GM23248 (cell line): ENCODE measurements at regions not wholly inside any gene's neighbourhood (a gene's known extent, or its start where the extent isn't known, plus 50 kb on each side); places are given as distances from the start of the nearest gene placed in this dataset.

ENCODE experiments used
- DNase-seq: peaks from one replicate; pipeline ENCODE4 v3.0.0-alpha.2; 2015
- H2AFZ ChIP-seq: fragments of 200-600 bp; sonication (generic); 2 replicates; pipeline ENCODE4 v1.6.1; 2016; ENCODE audit warnings: antibody characterized with exemption
- H3F3A ChIP-seq: fragments of 200-600 bp; sonication (generic); 2 replicates; pipeline ENCODE4 v1.6.1; 2016; ENCODE audit warnings: mild to moderate bottlenecking, antibody characterized with exemption, mixed run types; ENCODE audit not compliant: insufficient read depth
- H3K27ac ChIP-seq: fragments of 200-600 bp; sonication (generic); 2 replicates; pipeline ENCODE4 v1.5.1; 2016; ENCODE audit warnings: mild to moderate bottlenecking
- H3K27me3 ChIP-seq: fragments of 200-600 bp; sonication (generic); replicated peaks from 2 replicates; pipeline ENCODE4 v1.6.1; 2016; ENCODE audit warnings: mild to moderate bottlenecking; ENCODE audit not compliant: insufficient read depth
- H3K36me3 ChIP-seq: fragments of 200-600 bp; sonication (generic); 2 replicates; pipeline ENCODE4 v1.6.1; 2016; ENCODE audit warnings: low read depth, mild to moderate bottlenecking
- H3K4me1 ChIP-seq: fragments of 200-600 bp; sonication (generic); 2 replicates; pipeline ENCODE4 v1.6.1; 2016; ENCODE audit warnings: mild to moderate bottlenecking; ENCODE audit not compliant: insufficient read depth
- H3K4me2 ChIP-seq: fragments of 200-600 bp; sonication (generic); one replicate; pipeline ENCODE4 v1.6.1; 2016; ENCODE audit warnings: mild to moderate bottlenecking; ENCODE audit not compliant: unreplicated experiment
- H3K4me3 ChIP-seq: fragments of 200-600 bp; sonication (generic); 2 replicates; pipeline ENCODE4 v1.5.1; 2016; ENCODE audit warnings: mild to moderate bottlenecking
- H3K79me2 ChIP-seq: fragments of 200-600 bp; sonication (generic); 2 replicates; pipeline ENCODE4 v1.6.1; 2016; ENCODE audit warnings: mild to moderate bottlenecking; ENCODE audit not compliant: insufficient read depth
- H3K9ac ChIP-seq: fragments of 200-600 bp; sonication (generic); 2 replicates; pipeline ENCODE4 v1.6.1; 2016; ENCODE audit warnings: mild to moderate bottlenecking
- H3K9me2 ChIP-seq: fragments of 200-600 bp; sonication (generic); 2 replicates; pipeline ENCODE4 v1.6.1; 2016; ENCODE audit warnings: mixed run types, mild to moderate bottlenecking, moderate library complexity; ENCODE audit not compliant: insufficient read depth
- H3K9me3 ChIP-seq: fragments of 200-600 bp; sonication (generic); one replicate; pipeline ENCODE4 v1.6.1; 2017; ENCODE audit warnings: low read depth
- H4K20me1 ChIP-seq: fragments of 200-600 bp; sonication (generic); 2 replicates; pipeline ENCODE4 v1.6.0; 2016; ENCODE audit not compliant: insufficient read depth
- EZH2 ChIP-seq: fragments of 200-600 bp; sonication (generic); IDR thresholded peaks from 2 replicates; pipeline ENCODE4 v1.6.1; 2018; ENCODE audit warnings: antibody characterized with exemption, mild to moderate bottlenecking; ENCODE audit not compliant: insufficient read depth, poor library complexity, severe bottlenecking
- EZH2phosphoT487 ChIP-seq: fragments of 200-600 bp; sonication (generic); IDR thresholded peaks from 2 replicates; pipeline ENCODE4 v1.6.1; 2018; ENCODE audit warnings: antibody characterized with exemption, moderate library complexity, mild to moderate bottlenecking, low read depth; ENCODE audit not compliant: insufficient read depth
- WGBS, 2 experiments: methylation state at CpG; one replicate each; pipeline ENCODE4 v1.1.6; 2015 to 2017; ENCODE audit warnings: low lambda C conversion rate in 2 of 2, low coverage in 1 of 2; ENCODE audit errors: missing lambda C conversion rate in 2 of 2; 5-methylcytosine and 5-hydroxymethylcytosine counted together
- in situ Hi-C: fragments of 300-500 bp; cut with MboI; formaldehyde crosslinking; loops from 2 replicates; pipeline ENCODE4 v1.15.0; 2020

- H3K4me1 ChIP-seq = peaks cover 11% of the 10 kb centered on the region; the same call in 1 of the 2 replicates
- in situ Hi-C loops = no loop called here
- TF ChIP-seq EZH2 (no peak), EZH2phosphoT487 (no peak)
- H3F3A ChIP-seq = 0 out of 2 replicates have a peak, but pooled peaks cover 4% of the 10 kb centered on the region
- no peaks in the 10 kb centered on the region for H3K9me3 ChIP-seq
- no peaks in the 10 kb centered on the region for H3K79me2 ChIP-seq
- H3K4me2 ChIP-seq = no peak overlapping the region
- H3K36me3 ChIP-seq = no peaks in the 10 kb centered on the region
- H2AFZ ChIP-seq = no peak overlapping the region
- no peak overlapping the region for H3K27ac ChIP-seq
- H3K4me3 ChIP-seq = no peak overlapping the region
- WGBS, 2 experiments = 87 to 89% methylated on average over 2 of the region's 2 CpGs
- no peaks in the 10 kb centered on the region for H3K9me2 ChIP-seq
- DNase-seq = no peak
- H3K9ac ChIP-seq = no peak overlapping the region
- H3K27me3 ChIP-seq = peaks cover 22% of the 10 kb centered on the region
- no peaks in the 10 kb centered on the region for H4K20me1 ChIP-seq
These were observed 145.7 kb upstream of the SULF2 start for GRCh38 chr20:47931002-47931401.

- no peaks in the 10 kb centered on the region for H3K36me3 ChIP-seq
- no peak for TF ChIP-seq EZH2phosphoT487
- no peak for TF ChIP-seq EZH2
- no peak overlapping the region for H2AFZ ChIP-seq
- no peak overlapping the region for H3K9ac ChIP-seq
- peak; percentile 79 for DNase-seq
- peak overlapping the region; percentile 22 for H3K4me2 ChIP-seq
- no peak overlapping the region for H3K4me3 ChIP-seq
- H3K9me3 ChIP-seq = no peaks in the 10 kb centered on the region
- H3F3A ChIP-seq = 0 out of 2 replicates have a peak, but pooled peaks cover 4% of the 10 kb centered on the region
- H3K9me2 ChIP-seq = no peaks in the 10 kb centered on the region
- H3K4me1 ChIP-seq = peaks cover 11% of the 10 kb centered on the region; the same call in 1 of the 2 replicates
- H3K27me3 ChIP-seq = peaks cover 24% of the 10 kb centered on the region
- in situ Hi-C loops = no loop called here
- H4K20me1 ChIP-seq = no peaks in the 10 kb centered on the region
- H3K27ac ChIP-seq = no peak overlapping the region
- H3K79me2 ChIP-seq = no peaks in the 10 kb centered on the region
- WGBS, 2 experiments = 17 to 23% methylated on average over 6 of the region's 6 CpGs
These were observed 144.3 kb upstream of the SULF2 start for GRCh38 chr20:47929368-47930115.

- H3K36me3 ChIP-seq = no peaks in the 10 kb centered on the region
- no peak overlapping the region for H3K4me3 ChIP-seq
- H2AFZ ChIP-seq = no peak overlapping the region
- H3K4me1 ChIP-seq = peaks cover 11% of the 10 kb centered on the region; the same call in 1 of the 2 replicates
- H3K27me3 ChIP-seq = peaks cover 25% of the 10 kb centered on the region; the same call in 1 of the 2 replicates
- H3F3A ChIP-seq = 0 out of 2 replicates have a peak, but pooled peaks cover 4% of the 10 kb centered on the region
- no peak for TF ChIP-seq EZH2
- TF ChIP-seq EZH2phosphoT487 = no peak
- no peak for DNase-seq
- H3K27ac ChIP-seq = no peak overlapping the region
- no peaks in the 10 kb centered on the region for H3K79me2 ChIP-seq
- H3K9me3 ChIP-seq = no peaks in the 10 kb centered on the region
- H4K20me1 ChIP-seq = no peaks in the 10 kb centered on the region
- H3K9me2 ChIP-seq = no peaks in the 10 kb centered on the region
- no peak overlapping the region for H3K4me2 ChIP-seq
- H3K9ac ChIP-seq = no peak overlapping the region
- in situ Hi-C loops = no loop called here
These were observed 142.7 kb upstream of the SULF2 start for GRCh38 chr20:47927944-47928343.

GRCh38 chr20:47927385-47927851 lies 142.1 kb upstream of the SULF2 start:
- in situ Hi-C loops = no loop called here
- H3K27ac ChIP-seq = no peak overlapping the region
- H3K4me2 ChIP-seq = no peak overlapping the region
- no peaks in the 10 kb centered on the region for H3K36me3 ChIP-seq
- H3K4me3 ChIP-seq = no peak overlapping the region
- no peak for TF ChIP-seq EZH2
- TF ChIP-seq EZH2phosphoT487 = no peak
- H3K79me2 ChIP-seq = no peaks in the 10 kb centered on the region
- 0 out of 2 replicates have a peak, but pooled peaks cover 4% of the 10 kb centered on the region for H3F3A ChIP-seq
- no peak overlapping the region for H3K9ac ChIP-seq
- no peaks in the 10 kb centered on the region for H3K9me2 ChIP-seq
- H4K20me1 ChIP-seq = no peaks in the 10 kb centered on the region
- DNase-seq = peak; percentile 60
- peaks cover 25% of the 10 kb centered on the region; the same call in 1 of the 2 replicates for H3K27me3 ChIP-seq
- H3K9me3 ChIP-seq = no peaks in the 10 kb centered on the region
- 39 to 40% methylated on average over 5 of the region's 5 CpGs for WGBS, 2 experiments
- no peak overlapping the region for H2AFZ ChIP-seq
- H3K4me1 ChIP-seq = peaks cover 11% of the 10 kb centered on the region; the same call in 1 of the 2 replicates
